ENCODE measurements at regions not wholly inside any gene's neighbourhood (a gene's known extent, or its start where the extent isn't known, plus 50 kb on each side); places are given as distances from the start of the nearest gene placed in this dataset.

GRCh38 chr12:114096461-114096860 lies 130.3 kb upstream of the RBM19 start:
- TF ChIP-seq ZBTB33 (IDR thresholded peaks at IDR 0.05) (no peak), CTCF (IDR thresholded peaks at IDR 0.05 in 2 of 3, conservative IDR thresholded peaks at IDR 0.05 in 1 of 3; ENCODE audit: control insufficient read depth in 2 of 3, extremely low read depth in 1 of 3, insufficient read depth in 1 of 3, low read depth in 3 of 3, low read length in 3 of 3) (no peak), POLR2A (IDR thresholded peaks at IDR 0.05; ENCODE audit: low read depth, low read length) (no peak)

Measured in GM12878 (cell line).